ENCODE measurements at regions not wholly inside any gene's neighbourhood (a gene's known extent, or its start where the extent isn't known, plus 50 kb on each side); places are given as distances from the start of the nearest gene placed in this dataset.

DNA sequence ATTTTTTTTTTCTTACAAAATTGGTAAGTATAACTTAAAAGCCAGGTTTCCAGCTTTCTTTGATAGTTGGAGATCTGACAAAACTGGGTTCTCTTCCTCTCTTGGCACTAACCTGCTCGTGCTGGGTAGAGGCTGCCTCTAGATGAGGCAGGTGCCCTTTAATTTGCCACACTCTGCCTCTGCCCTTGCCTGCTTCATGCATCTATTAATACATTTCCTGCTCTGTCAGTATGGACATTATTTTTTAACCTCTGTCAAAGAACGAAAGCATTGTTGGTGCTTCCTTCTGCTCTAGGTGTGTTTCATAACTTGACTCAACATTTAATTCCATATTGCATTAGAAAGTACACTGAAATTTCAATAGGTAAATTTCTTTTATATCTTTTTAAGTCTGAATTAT is 490.7 kb upstream of the ZEB2 start:
- H3K4me3 ChIP-seq (ENCODE audit: low read length): no peak overlapping the region
- DNase-seq (ENCODE audit: low read depth): no peak
- TF ChIP-seq, protein P1, sequence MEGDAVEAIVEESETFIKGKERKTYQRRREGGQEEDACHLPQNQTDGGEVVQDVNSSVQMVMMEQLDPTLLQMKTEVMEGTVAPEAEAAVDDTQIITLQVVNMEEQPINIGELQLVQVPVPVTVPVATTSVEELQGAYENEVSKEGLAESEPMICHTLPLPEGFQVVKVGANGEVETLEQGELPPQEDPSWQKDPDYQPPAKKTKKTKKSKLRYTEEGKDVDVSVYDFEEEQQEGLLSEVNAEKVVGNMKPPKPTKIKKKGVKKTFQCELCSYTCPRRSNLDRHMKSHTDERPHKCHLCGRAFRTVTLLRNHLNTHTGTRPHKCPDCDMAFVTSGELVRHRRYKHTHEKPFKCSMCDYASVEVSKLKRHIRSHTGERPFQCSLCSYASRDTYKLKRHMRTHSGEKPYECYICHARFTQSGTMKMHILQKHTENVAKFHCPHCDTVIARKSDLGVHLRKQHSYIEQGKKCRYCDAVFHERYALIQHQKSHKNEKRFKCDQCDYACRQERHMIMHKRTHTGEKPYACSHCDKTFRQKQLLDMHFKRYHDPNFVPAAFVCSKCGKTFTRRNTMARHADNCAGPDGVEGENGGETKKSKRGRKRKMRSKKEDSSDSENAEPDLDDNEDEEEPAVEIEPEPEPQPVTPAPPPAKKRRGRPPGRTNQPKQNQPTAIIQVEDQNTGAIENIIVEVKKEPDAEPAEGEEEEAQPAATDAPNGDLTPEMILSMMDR (conservative IDR thresholded peaks at IDR 0.05; ENCODE audit: low read depth, low read length): no peak

DNA sequence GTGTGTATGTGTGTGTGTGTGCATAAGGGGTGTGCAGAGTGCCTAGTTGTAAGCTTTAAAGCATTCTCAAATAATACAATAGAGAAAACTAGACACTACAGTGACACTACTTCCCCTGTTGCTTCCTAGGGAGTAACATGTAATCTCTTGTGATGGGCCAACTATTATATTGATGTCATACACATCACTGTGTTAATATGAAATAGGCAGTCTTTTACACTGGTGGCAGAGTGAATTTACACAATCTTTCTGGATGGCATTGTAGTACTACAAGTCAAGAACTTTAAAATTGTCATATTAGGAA is 488.0 kb upstream of the ZEB2 start:
- no peak for DNase-seq (ENCODE audit: low read depth)
- TF ChIP-seq, protein P1 (conservative IDR thresholded peaks at IDR 0.05; ENCODE audit: low read depth, low read length): no peak
- no peak overlapping the region for H3K4me3 ChIP-seq (ENCODE audit: low read length)

DNA sequence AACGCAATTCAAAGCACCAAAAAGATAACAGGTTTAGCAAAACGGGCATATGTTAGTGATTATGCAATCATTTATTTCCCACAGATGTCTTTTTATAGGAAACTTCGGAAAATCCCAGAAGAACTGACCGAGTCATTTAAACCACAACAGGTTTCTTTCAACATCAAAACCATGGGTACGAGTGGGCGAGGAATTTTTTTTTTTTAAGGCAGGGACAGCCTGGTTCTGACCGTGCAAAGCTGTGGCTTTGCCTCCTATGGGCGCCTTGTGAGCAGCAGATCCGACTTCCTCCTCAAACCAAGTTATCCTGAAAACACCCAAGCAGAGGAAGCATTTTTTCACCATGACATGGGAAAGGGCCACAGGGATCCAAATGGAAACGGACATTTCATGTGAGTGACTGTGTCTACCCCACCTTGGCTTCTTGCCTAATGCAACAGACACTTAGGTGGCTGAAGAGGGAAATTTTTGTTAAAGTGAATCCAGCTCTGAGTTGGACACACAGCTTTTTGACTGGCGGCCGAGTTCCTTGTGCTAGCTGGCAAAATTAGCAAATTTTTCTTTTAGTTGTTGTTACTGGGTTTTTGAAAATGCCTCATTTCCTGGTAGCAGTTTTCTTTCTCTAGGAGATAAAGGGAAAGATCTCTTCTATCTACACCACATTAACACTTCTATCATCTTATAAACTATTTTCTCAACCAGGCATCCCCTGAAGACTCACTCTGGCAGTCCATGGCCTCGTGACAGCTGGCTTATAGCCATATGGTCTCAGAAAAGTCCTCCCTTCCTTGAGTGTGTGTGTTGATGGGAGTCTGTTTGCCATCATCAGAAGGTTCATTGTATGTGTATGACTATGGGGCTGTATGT is 487.4 kb upstream of the ZEB2 start:
- no peak overlapping the region for H3K4me3 ChIP-seq (ENCODE audit: low read length)
- no peak for DNase-seq (ENCODE audit: low read depth)
- TF ChIP-seq, protein P1 (conservative IDR thresholded peaks at IDR 0.05; ENCODE audit: low read depth, low read length): no peak

DNA sequence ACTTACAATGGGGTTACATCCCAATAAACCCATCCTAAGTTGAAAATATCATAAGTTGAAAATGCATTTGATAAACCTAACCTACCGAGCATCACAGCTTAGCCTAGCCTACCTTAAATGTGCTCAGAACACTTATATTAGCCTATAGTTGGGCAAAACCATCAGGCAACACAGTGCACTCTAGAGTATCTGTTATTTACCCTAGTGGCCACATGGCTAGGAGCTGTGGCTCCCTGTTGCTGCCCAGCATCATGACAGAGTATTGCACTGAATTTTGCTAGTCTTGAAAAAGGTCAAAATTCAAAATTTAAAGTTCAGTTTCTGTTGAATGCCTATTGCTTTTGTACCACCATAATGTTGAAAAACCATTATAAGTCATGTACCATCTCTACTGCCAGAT is 482.7 kb upstream of the ZEB2 start:
- TF ChIP-seq, protein P1 (conservative IDR thresholded peaks at IDR 0.05; ENCODE audit: low read depth, low read length): no peak
- no peak overlapping the region for H3K4me3 ChIP-seq (ENCODE audit: low read length)
- no peak for DNase-seq (ENCODE audit: low read depth)

DNA sequence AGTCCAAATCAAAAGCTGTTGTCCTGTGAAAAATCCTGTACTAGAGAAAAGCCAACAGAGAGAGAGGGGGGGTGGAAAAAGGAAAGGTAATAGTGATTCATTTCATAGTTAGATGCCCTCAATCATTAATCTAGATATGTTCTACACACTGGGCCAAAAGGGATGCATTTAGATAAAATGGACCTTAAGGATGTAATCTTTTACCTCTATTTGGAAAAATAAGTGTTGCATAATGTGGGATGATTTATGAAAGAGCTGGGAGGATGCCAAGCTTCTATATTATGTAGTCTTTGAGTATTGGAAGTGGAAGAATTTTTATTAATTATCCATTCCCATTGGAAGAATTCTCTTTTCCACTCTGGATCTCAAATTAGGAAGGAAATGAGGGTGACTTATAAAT is 480.5 kb upstream of the ZEB2 start:
- DNase-seq (ENCODE audit: low read depth): no peak
- TF ChIP-seq, protein P1 (conservative IDR thresholded peaks at IDR 0.05; ENCODE audit: low read depth, low read length): no peak

DNA sequence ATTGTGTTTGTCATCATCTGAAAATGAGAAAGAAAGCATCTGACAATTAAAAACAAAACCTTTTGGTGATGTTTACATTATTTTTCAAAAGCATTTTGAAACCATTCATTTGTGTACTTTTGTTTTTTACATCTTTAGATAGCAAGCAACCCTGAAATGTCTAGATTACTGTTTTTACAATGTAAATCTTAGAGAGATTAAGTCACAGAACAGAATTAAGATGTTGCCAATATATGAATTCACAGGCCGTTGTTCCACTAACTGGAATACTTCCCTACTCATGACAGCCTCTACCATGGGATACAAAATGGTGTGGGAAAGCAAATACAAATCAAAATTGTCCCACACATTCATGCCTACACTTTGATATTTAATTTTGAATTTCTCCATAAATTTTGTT is 480.0 kb upstream of the ZEB2 start:
- TF ChIP-seq, protein P1 (conservative IDR thresholded peaks at IDR 0.05; ENCODE audit: low read depth, low read length): no peak
- H3K4me3 ChIP-seq (ENCODE audit: low read length): no peak overlapping the region
- DNase-seq (ENCODE audit: low read depth): no peak

More for the DNA sequence above, 480.5 kb upstream of the ZEB2 start:
- H3K4me3 ChIP-seq (ENCODE audit: low read length): no peak overlapping the region
